NB4 (cell line): ENCODE measurements at regions not wholly inside any gene's neighbourhood (a gene's known extent, or its start where the extent isn't known, plus 50 kb on each side); places are given as distances from the start of the nearest gene placed in this dataset.

Experiments used
- CTCF ChIP-seq: IDR thresholded peaks from one replicate; pipeline ENCODE4 v1.5.1; 2012; ENCODE audit warnings: low read depth, low read length
- MAX ChIP-seq: IDR thresholded peaks from 2 replicates; pipeline ENCODE4 v1.6.1; 2011; ENCODE audit warnings: low read depth, low read length
- POLR2A ChIP-seq: IDR thresholded peaks from 2 replicates; pipeline ENCODE4 v1.6.1; 2011; ENCODE audit warnings: mild to moderate bottlenecking; ENCODE audit not compliant: insufficient read length; ENCODE audit errors: extremely low read depth

DNA sequence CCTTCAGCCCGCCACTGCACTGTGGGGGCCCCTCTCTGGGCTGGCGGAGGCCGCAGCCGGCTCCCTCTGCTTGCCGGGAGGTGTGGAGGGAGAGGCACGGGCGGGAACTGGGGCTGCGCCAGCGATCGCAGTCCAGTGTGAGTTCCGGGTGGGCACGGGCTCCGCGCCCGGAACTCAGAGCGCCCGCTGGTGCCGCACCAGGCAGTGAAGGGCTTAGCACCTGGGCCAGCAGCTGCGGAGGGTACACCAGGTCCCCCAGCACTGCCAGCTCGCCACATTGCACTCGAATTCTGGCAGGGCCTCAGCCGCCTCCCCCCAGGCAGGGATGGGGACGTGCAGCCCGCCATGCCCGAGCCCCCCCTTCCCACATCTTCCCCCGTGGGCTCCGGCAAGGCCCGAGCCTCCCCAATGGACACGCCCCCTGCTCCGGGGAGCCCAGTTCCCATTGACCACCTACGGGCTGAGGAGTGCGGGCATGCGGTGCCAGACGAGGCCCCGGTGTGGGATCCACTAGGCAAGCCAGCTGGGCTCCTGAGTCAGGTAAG, 135.9 kb upstream of the RFC3 start:
- TF ChIP-seq CTCF (no peak), MAX (no peak), POLR2A (no peak)
